ENCODE measurements at regions not wholly inside any gene's neighbourhood (a gene's known extent, or its start where the extent isn't known, plus 50 kb on each side); places are given as distances from the start of the nearest gene placed in this dataset.
A peak's percentile ranks its signal among the peaks of the same experiment; 100 is the strongest.

DNA sequence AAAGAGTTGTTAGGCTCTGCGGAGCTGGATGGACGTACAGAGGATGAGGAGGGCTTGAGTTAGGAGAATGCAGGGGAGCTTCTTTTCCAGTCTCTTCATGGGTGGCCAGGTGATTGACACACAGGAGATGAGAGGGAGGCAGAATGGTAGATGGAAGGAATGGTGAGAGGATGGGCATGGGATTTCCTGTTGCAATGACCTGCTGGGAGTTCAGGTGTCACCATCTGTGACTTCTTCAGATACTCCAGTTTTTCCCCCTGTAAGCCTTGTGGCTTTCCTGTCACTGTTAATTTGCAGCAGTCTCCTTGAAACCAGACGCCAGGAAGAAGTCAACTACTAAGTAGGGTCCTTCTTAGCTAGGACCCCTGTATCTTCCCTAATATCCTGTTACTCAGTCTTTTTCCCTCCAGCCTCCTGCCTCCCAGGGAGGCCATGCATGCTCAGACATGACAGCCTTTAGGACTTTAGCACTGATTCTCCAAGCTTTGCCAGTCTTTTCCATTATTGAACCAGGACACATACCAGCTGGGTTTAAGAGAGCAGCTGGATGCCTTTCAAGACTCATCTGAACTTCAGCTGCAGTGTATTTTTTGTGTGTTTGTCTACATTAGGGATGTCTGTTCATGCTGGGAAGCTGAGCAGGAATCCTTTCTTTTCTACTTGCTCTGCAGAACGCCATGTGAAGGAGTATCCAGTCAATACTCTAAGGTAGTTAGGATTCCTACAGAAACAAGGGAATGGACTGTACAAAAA, 67.2 kb upstream of the CD180 start:
- Histone ChIP-seq H3K4me1 (peaks cover 0 to 6% (median 0%) of the 10 kb centered on the region in 10 experiments; a peak in 4 of 20 replicates), H3K27me3 (no peaks in the 10 kb centered on the region), H3K9me3 (replicated peaks in 1 of 11) (no peaks in the 10 kb centered on the region), H4K20me1 (no peaks in the 10 kb centered on the region), H3K36me3 (no peaks in the 10 kb centered on the region), H3K4me2 (no peak overlapping the region), H3K27ac (no peak overlapping the region), H3K4me3 (no peak overlapping the region), H3K9ac (no peak overlapping the region)
- TF ChIP-seq Cebpa-rat (IDR thresholded peaks at IDR 0.05) = no peak

DNA sequence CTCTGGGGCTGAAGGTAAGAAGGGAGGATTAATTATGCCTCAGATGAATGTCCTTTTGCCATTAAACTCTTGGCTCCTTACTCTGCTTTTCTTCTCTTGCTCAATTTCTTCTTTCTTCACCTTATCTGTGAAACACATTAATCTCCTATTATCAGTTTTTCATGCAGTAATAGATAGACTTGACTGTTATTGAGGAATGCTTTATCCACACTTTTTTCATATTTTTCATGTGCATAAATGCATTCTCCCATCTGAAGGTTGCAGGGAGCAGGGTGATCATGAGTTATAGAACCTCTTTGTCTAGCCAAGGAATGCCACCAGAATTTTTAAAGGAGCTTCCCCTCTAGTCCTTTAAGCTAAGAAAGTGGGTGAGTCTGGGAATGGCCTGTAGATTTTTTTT, 66.4 kb upstream of the CD180 start:
- Histone ChIP-seq H4K20me1 (no peaks in the 10 kb centered on the region), H3K27ac (no peak overlapping the region), H3K27me3 (no peaks in the 10 kb centered on the region), H3K9me3 (replicated peaks in 1 of 11) (no peaks in the 10 kb centered on the region), H3K4me3 (no peak overlapping the region), H3K4me1 (peaks cover 0 to 6% (median 0%) of the 10 kb centered on the region in 10 experiments; a peak in 4 of 20 replicates), H3K9ac (no peak overlapping the region), H3K36me3 (no peaks in the 10 kb centered on the region), H3K4me2 (no peak overlapping the region)
- no peak for TF ChIP-seq Cebpa-rat (IDR thresholded peaks at IDR 0.05)

DNA sequence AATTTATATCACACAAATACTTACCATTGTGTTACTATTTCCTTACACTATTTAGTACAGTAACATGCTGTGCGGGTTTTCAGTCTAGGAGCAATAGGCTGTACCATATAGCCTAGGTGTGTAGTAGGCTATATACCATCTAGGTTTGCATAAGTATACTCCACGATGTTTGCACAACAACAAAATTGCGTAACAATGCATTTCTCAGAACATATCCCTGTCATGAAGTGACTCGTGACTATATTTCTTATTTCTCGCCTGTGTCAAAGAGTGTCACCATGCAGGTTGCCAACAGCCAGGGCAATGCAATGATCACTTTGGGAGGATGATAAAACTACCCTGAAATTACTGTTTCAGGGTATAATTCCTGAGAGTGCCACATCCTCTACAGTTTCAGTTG, 65.6 kb upstream of the CD180 start:
- no peak overlapping the region for H3K4me3 ChIP-seq
- H3K9me3 ChIP-seq (replicated peaks in 1 of 11) = no peaks in the 10 kb centered on the region
- no peak overlapping the region for H3K9ac ChIP-seq
- no peak for TF ChIP-seq Cebpa-rat (IDR thresholded peaks at IDR 0.05)
- H4K20me1 ChIP-seq = no peaks in the 10 kb centered on the region
- no peaks in the 10 kb centered on the region for H3K36me3 ChIP-seq
- H3K4me1 ChIP-seq = peaks cover 0 to 6% (median 0%) of the 10 kb centered on the region in 10 experiments; a peak in 4 of 20 replicates
- H3K4me2 ChIP-seq = no peak overlapping the region
- no peaks in the 10 kb centered on the region for H3K27me3 ChIP-seq
- no peak overlapping the region for H3K27ac ChIP-seq

DNA sequence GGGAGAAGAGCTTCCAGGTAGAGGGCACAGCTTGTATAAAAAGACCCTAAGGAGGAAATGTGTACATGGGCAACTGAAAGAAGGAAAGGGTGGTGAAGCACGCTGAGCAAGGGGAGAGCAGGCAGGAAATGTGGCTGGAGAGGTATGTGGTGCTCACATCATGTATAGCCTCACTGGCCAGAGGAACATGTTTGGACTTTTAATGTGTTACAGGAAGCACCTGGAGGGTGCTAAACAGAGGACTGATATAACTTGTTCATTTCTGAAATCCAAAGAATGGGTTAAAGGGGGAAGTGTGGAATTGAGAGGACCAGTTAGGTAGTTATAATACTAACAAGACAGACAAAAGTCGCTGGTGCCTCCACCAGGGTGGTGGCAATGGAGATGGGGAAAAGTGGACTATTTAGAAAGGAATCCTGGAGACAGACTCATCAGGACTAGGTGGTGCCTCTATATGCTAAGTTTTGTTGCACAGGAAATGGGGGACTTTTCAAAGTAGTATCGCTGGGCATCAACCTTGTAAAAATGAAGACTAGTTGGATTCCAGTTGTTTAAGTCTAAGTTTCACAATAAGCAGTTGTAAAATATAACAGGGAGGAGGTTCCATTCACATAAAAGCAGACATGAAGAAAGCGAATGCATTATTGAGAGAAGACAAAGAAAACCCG, 63.1 kb upstream of the CD180 start:
- H4K20me1 ChIP-seq = no peaks in the 10 kb centered on the region
- no peaks in the 10 kb centered on the region for H3K27me3 ChIP-seq
- no peaks in the 10 kb centered on the region for H3K9me3 ChIP-seq (replicated peaks in 1 of 11)
- TF ChIP-seq Cebpa-rat (IDR thresholded peaks at IDR 0.05) = no peak
- H3K9ac ChIP-seq = no peak overlapping the region
- H3K4me2 ChIP-seq = peak overlapping the region in 2 of 11 experiments; percentile 31 to 33; a peak in 4 of 22 replicates
- no peak overlapping the region for H3K4me3 ChIP-seq
- no peaks in the 10 kb centered on the region for H3K36me3 ChIP-seq
- H3K27ac ChIP-seq = no peak overlapping the region
- peaks cover 0 to 6% (median 0%) of the 10 kb centered on the region in 10 experiments; a peak in 4 of 20 replicates for H3K4me1 ChIP-seq

DNA sequence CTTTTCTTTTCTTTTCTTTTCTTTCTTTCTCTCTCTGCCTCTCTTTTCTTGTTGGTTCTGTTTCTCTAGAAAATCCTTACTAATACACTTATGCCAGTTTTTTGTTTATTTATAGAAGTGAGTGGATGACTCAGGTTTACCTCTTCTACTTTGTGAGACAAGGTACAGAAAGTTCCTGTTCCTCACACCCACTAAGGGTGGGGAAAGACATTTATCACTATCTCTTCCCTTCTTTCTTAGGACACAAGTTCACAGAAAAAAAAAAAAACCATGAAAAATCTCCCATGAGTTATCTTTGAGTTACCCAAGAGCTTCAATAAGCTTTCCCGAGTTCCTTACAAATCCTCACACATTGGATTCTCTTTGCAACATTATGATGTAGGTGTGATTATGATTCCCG, 60.9 kb upstream of the CD180 start:
- H3K4me2 ChIP-seq = no peak overlapping the region
- TF ChIP-seq Cebpa-rat (IDR thresholded peaks at IDR 0.05) = no peak
- H4K20me1 ChIP-seq = no peaks in the 10 kb centered on the region
- no peak overlapping the region for H3K9ac ChIP-seq
- H3K9me3 ChIP-seq (replicated peaks in 1 of 11) = peaks cover under 1 to 10% (median 7%) of the 10 kb centered on the region in 11 experiments; a peak in 11 of 22 replicates
- H3K4me3 ChIP-seq = no peak overlapping the region
- H3K27me3 ChIP-seq = no peaks in the 10 kb centered on the region
- H3K27ac ChIP-seq = no peak overlapping the region
- H3K4me1 ChIP-seq = peaks cover 0 to 6% (median 0%) of the 10 kb centered on the region in 10 experiments; a peak in 4 of 20 replicates
- no peaks in the 10 kb centered on the region for H3K36me3 ChIP-seq

DNA sequence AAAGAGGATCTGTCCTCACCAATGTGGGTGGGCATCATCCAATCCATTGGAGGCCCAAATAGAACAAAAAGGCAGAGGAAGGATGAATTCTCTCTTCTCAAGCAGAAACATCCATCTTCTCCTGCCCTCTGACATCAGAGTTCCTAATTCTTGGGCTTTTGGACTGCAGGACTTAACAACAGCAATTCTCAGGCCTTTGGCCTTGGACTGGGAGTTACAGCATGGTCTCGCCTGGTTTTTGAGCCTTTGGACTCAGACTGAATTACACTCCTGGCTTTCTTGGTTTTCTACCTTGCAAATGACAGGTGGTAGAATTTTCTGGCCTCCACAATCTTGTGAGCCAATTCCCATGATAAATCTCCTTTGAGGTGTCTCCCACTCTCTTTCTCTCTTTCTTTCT, 60.5 kb upstream of the CD180 start:
- Histone ChIP-seq H3K27ac (no peak overlapping the region), H3K4me2 (no peak overlapping the region), H3K27me3 (no peaks in the 10 kb centered on the region), H3K36me3 (no peaks in the 10 kb centered on the region), H3K9ac (no peak overlapping the region), H4K20me1 (no peaks in the 10 kb centered on the region), H3K9me3 (replicated peaks in 1 of 11) (peaks cover 5 to 14% (median 11%) of the 10 kb centered on the region in 11 experiments; a peak in 11 of 22 replicates), H3K4me3 (no peak overlapping the region), H3K4me1 (peaks cover 0 to 6% (median 0%) of the 10 kb centered on the region in 10 experiments; a peak in 4 of 20 replicates)
- TF ChIP-seq Cebpa-rat (IDR thresholded peaks at IDR 0.05) = no peak

DNA sequence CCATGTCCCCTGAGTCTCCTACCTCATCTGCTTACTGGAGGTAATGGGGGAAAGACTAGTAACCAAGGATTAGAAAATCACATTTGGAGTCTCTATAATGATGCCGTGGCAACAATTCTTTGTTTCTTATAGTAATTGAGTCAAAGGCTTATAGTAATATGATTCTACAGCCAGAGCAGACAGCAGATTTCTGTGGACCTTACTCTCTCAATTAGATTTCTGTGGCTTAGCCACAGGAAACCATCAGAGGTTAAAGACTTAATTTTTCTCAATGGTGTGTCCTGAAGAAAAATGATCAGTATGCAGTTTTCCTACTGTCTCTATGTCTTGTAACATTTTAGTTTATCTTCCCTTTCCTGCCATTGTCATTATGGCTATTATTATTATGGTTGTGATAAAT, 59.3 kb upstream of the CD180 start:
- H3K4me2 ChIP-seq = no peak overlapping the region
- no peaks in the 10 kb centered on the region for H3K36me3 ChIP-seq
- H3K9me3 ChIP-seq (replicated peaks in 1 of 11) = peaks cover 5 to 15% (median 11%) of the 10 kb centered on the region in 11 experiments; a peak in 11 of 22 replicates
- TF ChIP-seq Cebpa-rat (IDR thresholded peaks at IDR 0.05) = no peak
- H3K4me3 ChIP-seq = no peak overlapping the region
- no peaks in the 10 kb centered on the region for H3K27me3 ChIP-seq
- H3K4me1 ChIP-seq = peaks cover 0 to 6% (median 0%) of the 10 kb centered on the region in 10 experiments; a peak in 4 of 20 replicates
- no peaks in the 10 kb centered on the region for H4K20me1 ChIP-seq
- H3K27ac ChIP-seq = no peak overlapping the region
- H3K9ac ChIP-seq = no peak overlapping the region

DNA sequence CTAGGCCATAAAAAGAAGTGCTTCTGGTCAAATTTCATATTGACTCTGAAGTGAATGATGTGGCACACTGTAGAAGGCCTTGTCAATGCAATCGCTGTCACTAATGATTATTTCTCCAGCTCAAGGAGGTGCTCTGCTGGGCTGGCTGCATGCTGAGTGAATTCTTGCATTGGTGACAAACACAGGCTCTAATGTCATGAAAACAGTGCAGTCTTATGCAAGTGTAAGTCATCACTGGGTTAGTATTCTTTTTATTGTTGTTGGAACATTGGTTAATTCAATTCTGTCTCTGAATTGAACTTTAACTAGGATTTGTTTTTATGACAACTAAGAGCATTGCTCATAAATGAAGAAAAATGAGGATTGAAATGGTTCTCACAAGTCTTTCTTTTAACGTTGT, 57.3 kb upstream of the CD180 start:
- TF ChIP-seq Cebpa-rat (IDR thresholded peaks at IDR 0.05) = no peak
- Histone ChIP-seq H3K4me2 (no peak overlapping the region), H3K27me3 (no peaks in the 10 kb centered on the region), H3K4me3 (no peak overlapping the region), H3K9ac (no peak overlapping the region), H4K20me1 (no peaks in the 10 kb centered on the region), H3K4me1 (0 out of 20 replicates have a peak, but pooled peaks cover 0 to 4% (median 0%) of the 10 kb centered on the region in 10 experiments), H3K27ac (no peak overlapping the region), H3K36me3 (no peaks in the 10 kb centered on the region), H3K9me3 (replicated peaks in 1 of 11) (peaks cover 5 to 15% (median 11%) of the 10 kb centered on the region in 11 experiments; a peak in 11 of 22 replicates)

DNA sequence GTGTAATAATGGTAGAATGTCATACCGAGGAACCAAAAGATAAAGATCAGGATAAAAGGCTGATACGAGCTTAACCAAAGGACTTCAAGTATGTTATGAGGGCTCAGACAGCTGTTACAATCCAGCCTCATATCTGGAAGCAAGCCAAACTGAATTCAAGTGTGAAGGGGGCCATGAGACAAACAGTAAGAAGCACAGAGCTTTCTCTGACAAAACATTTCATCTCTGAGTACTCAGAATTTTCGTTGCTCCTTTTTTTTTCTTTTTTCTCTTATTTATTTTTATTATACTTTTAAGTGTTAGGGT, 52.9 kb upstream of the CD180 start:
- H3K36me3 ChIP-seq = no peaks in the 10 kb centered on the region
- TF ChIP-seq Cebpa-rat (IDR thresholded peaks at IDR 0.05) = no peak
- peaks cover 5 to 15% (median 11%) of the 10 kb centered on the region in 11 experiments; a peak in 11 of 22 replicates for H3K9me3 ChIP-seq (replicated peaks in 1 of 11)
- no peaks in the 10 kb centered on the region for H4K20me1 ChIP-seq
- no peak overlapping the region for H3K27ac ChIP-seq
- H3K4me3 ChIP-seq = no peak overlapping the region
- H3K9ac ChIP-seq = no peak overlapping the region
- no peak overlapping the region for H3K4me2 ChIP-seq
- no peaks in the 10 kb centered on the region for H3K27me3 ChIP-seq
- H3K4me1 ChIP-seq = peaks cover 0 to 9% (median 4%) of the 10 kb centered on the region in 10 experiments; a peak in 7 of 20 replicates

All from BLaER1 treated with 17β-estradiol and CSF1 and Interleukin-3, amounts not matched to agents 10 nM and 100 nM (cell line).